Kidney (tissue), 13 donors: ENCODE measurements at regions not wholly inside any gene's neighbourhood (a gene's known extent, or its start where the extent isn't known, plus 50 kb on each side); places are given as distances from the start of the nearest gene placed in this dataset.
A peak's percentile ranks its signal among the peaks of the same experiment; 100 is the strongest.

Experiments
- DNase-seq, 5 donors: peaks; one replicate each; pipeline ENCODE4 v3.0.0-alpha.2; 2013 to 2020
- FAIRE-seq: peaks from 2 replicates; lab custom pipeline; 2012; peaks lifted over from hg19 to GRCh38; lab: Jason Lieb, UNC
- H3K27ac ChIP-seq, 2 donors: one replicate each; pipeline ENCODE4 v1.7.0; 2013; ENCODE audit warnings: low read depth in 2 of 2, low read length in 2 of 2, inconsistent platforms in 1 of 2
- H3K27me3 ChIP-seq: one replicate; pipeline ENCODE4 v1.7.1; 2013; ENCODE audit warnings: low read length, inconsistent platforms; ENCODE audit not compliant: control insufficient read depth, insufficient read depth
- H3K36me3 ChIP-seq, 3 donors: one replicate each; pipeline versions ENCODE4 v1.7.0 to v1.7.1; 2013; ENCODE audit warnings: low read length in 3 of 3, control low read depth in 1 of 3, inconsistent platforms in 1 of 3; ENCODE audit not compliant: insufficient read depth in 3 of 3, control insufficient read depth in 2 of 3
- H3K4me1 ChIP-seq, 3 donors: one replicate each; pipeline versions ENCODE4 v1.7.0 to v1.7.1; 2013; ENCODE audit warnings: low read length in 3 of 3, inconsistent platforms in 1 of 3, low read depth in 1 of 3; ENCODE audit not compliant: control insufficient read depth in 2 of 3, insufficient read depth in 2 of 3
- H3K4me3 ChIP-seq, 3 donors: one replicate each; pipeline versions ENCODE4 v1.7.0 to v1.8.1; 2013; ENCODE audit warnings: low read length in 3 of 3, control low read depth in 1 of 3, inconsistent platforms in 1 of 3
- H3K9ac ChIP-seq, 3 donors: one replicate each; pipeline versions ENCODE4 v1.7.0 to v1.7.1; 2013; ENCODE audit warnings: low read length in 3 of 3, control low read depth in 1 of 3, inconsistent platforms in 1 of 3
- H3K9me3 ChIP-seq, 3 donors: one replicate each; pipeline versions ENCODE4 v1.7.0 to v1.7.1; 2013; ENCODE audit warnings: low read length in 3 of 3, control low read depth in 1 of 3, inconsistent platforms in 1 of 3; ENCODE audit not compliant: control insufficient read depth in 2 of 3, insufficient read depth in 1 of 3
- intact Hi-C: fragments of 100-400 bp; cut with DNase I; formaldehyde crosslinking; loops from one replicate; pipeline ENCODE4 v1.11.1; 2022
- TF ChIP-seq, protein P1 (sequence below): IDR thresholded peaks from 3 replicates; pipeline ENCODE4 v1.5.1; 2012; ENCODE audit warnings: mild to moderate bottlenecking, moderate library complexity, borderline replicate concordance; ENCODE audit not compliant: insufficient read depth; ENCODE audit errors: extremely low read depth
- donor health status: control.
- donor health status: control.
- donor health status: control.
- donor health status: control.
- donor health status: control.
- donor health status: DM: yes; HTN: yes; CAD: no.
- donor health status: Normal renal cell carcinoma (clear cell type).

- DNase-seq (no peak), FAIRE-seq (no peak)
- no peak overlapping the region for H3K9ac ChIP-seq
- intact Hi-C loops, result no loop called here
- H3K27me3 ChIP-seq, result no peaks in the 10 kb centered on the region
- H3K4me3 ChIP-seq, result no peak overlapping the region
- no peaks in the 10 kb centered on the region for H3K9me3 ChIP-seq
- no peaks in the 10 kb centered on the region for H3K36me3 ChIP-seq
- no peak overlapping the region for H3K27ac ChIP-seq
- TF ChIP-seq, protein P1, sequence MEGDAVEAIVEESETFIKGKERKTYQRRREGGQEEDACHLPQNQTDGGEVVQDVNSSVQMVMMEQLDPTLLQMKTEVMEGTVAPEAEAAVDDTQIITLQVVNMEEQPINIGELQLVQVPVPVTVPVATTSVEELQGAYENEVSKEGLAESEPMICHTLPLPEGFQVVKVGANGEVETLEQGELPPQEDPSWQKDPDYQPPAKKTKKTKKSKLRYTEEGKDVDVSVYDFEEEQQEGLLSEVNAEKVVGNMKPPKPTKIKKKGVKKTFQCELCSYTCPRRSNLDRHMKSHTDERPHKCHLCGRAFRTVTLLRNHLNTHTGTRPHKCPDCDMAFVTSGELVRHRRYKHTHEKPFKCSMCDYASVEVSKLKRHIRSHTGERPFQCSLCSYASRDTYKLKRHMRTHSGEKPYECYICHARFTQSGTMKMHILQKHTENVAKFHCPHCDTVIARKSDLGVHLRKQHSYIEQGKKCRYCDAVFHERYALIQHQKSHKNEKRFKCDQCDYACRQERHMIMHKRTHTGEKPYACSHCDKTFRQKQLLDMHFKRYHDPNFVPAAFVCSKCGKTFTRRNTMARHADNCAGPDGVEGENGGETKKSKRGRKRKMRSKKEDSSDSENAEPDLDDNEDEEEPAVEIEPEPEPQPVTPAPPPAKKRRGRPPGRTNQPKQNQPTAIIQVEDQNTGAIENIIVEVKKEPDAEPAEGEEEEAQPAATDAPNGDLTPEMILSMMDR, result no peak
- H3K4me1 ChIP-seq, result no peaks in the 10 kb centered on the region
Observed at GRCh38 chr6:19159561-19159960, 677.6 kb upstream of the ID4 start.

- TF ChIP-seq, protein P1, result no peak
- Histone ChIP-seq H3K27me3 (no peaks in the 10 kb centered on the region), H3K9ac (no peak overlapping the region), H3K4me3 (no peak overlapping the region), H3K4me1 (no peaks in the 10 kb centered on the region), H3K9me3 (no peaks in the 10 kb centered on the region), H3K36me3 (no peaks in the 10 kb centered on the region), H3K27ac (no peak overlapping the region)
- intact Hi-C loops, result no loop called here
- FAIRE-seq (no peak), DNase-seq (no peak)
Observed at GRCh38 chr6:19160081-19160730, 677.0 kb upstream of the ID4 start.

DNA sequence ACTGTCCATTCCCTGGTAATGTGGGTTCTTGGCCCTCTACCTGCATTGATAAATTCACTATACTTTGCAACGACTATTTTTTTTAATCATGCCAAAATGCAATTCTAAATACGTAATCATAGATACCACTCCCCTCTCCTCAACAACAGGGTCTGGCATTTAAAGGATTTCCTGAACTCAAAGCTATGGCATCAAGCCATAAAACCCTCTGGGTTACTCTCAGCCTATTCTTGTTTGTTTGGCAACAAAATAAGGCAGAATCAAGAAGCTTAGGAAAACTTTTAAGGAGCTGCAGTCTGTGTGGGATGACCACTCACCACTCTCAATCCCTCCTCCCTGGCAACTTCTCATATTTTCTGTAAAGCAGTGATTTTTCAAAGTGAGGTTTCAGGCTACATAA is 669.9 kb upstream of the ID4 start:
- no peak overlapping the region for H3K4me3 ChIP-seq
- TF ChIP-seq, protein P1, result no peak
- no peaks in the 10 kb centered on the region for H3K36me3 ChIP-seq
- peak in 2 of 5 donors; percentile 12 to 22 for DNase-seq
- intact Hi-C loops, result no loop called here
- H3K9ac ChIP-seq, result no peak overlapping the region
- no peaks in the 10 kb centered on the region for H3K4me1 ChIP-seq
- H3K27ac ChIP-seq, result no peak overlapping the region
- H3K27me3 ChIP-seq, result no peaks in the 10 kb centered on the region
- H3K9me3 ChIP-seq, result no peaks in the 10 kb centered on the region
- FAIRE-seq, result no peak

- intact Hi-C loops, result no loop called here
- DNase-seq, result no peak
- Histone ChIP-seq H3K4me1 (no peaks in the 10 kb centered on the region), H3K9ac (no peak overlapping the region), H3K27me3 (no peaks in the 10 kb centered on the region), H3K27ac (no peak overlapping the region), H3K4me3 (no peak overlapping the region), H3K9me3 (no peaks in the 10 kb centered on the region), H3K36me3 (no peaks in the 10 kb centered on the region)
- TF ChIP-seq, protein P1, result no peak
- no peak for FAIRE-seq
Observed at GRCh38 chr6:19169366-19169765, 667.8 kb upstream of the ID4 start.
